Osteoblast (primary cell): ENCODE measurements at regions not wholly inside any gene's neighbourhood (a gene's known extent, or its start where the extent isn't known, plus 50 kb on each side); places are given as distances from the start of the nearest gene placed in this dataset.

Experiments used
- DNase-seq: peaks from one replicate; pipeline ENCODE4 v3.0.0; 2011; ENCODE audit warnings: low spot score, mixed read lengths; ENCODE audit not compliant: insufficient read length; ENCODE audit errors: missing footprints
- H2AFZ ChIP-seq: 2 replicates; pipeline ENCODE4 v1.6.0; 2011; ENCODE audit warnings: mild to moderate bottlenecking, low read length
- H3K27ac ChIP-seq: 2 replicates; pipeline ENCODE4 v1.5.1; 2011; ENCODE audit warnings: mild to moderate bottlenecking, low read depth, low read length, moderate library complexity
- H3K27me3 ChIP-seq: 2 replicates; pipeline ENCODE4 v1.6.0; 2012; ENCODE audit warnings: mild to moderate bottlenecking, control low read depth, inconsistent platforms, low read length, moderate library complexity; ENCODE audit not compliant: insufficient read depth
- H3K36me3 ChIP-seq: 2 replicates; pipeline ENCODE4 v1.5.1; 2011; ENCODE audit warnings: mild to moderate bottlenecking, low read length, control low read depth, moderate library complexity; ENCODE audit not compliant: insufficient read depth
- H3K4me1 ChIP-seq: 2 replicates; pipeline ENCODE4 v1.5.1; 2011; ENCODE audit warnings: mild to moderate bottlenecking, low read length, control low read depth, moderate library complexity; ENCODE audit not compliant: insufficient read depth
- H3K4me2 ChIP-seq: 2 replicates; pipeline ENCODE4 v1.6.0; 2011; ENCODE audit warnings: mild to moderate bottlenecking, low read length; ENCODE audit not compliant: insufficient read depth
- H3K4me3 ChIP-seq: fragments of 200-600 bp; sonication (generic); 3 replicates; pipeline ENCODE4 v1.5.1; 2012; ENCODE audit warnings: mild to moderate bottlenecking, low read length, inconsistent platforms; ENCODE audit not compliant: insufficient read depth
- H3K79me2 ChIP-seq: 2 replicates; pipeline ENCODE4 v1.6.0; 2012; ENCODE audit warnings: mild to moderate bottlenecking, low read length, control low read depth, inconsistent platforms; ENCODE audit not compliant: insufficient read depth
- H3K9me3 ChIP-seq: 2 replicates; pipeline ENCODE4 v1.5.1; 2011; ENCODE audit warnings: low read depth, low read length, control low read depth
- H4K20me1 ChIP-seq: 2 replicates; pipeline ENCODE4 v1.6.0; 2012; ENCODE audit warnings: mild to moderate bottlenecking, low read length, control low read depth; ENCODE audit not compliant: insufficient read depth
- CTCF ChIP-seq: IDR thresholded peaks from 2 replicates; pipeline ENCODE4 v1.5.1; 2011; ENCODE audit warnings: mild to moderate bottlenecking, low read depth, low read length, moderate library complexity; ENCODE audit errors: extremely low read depth

- TF ChIP-seq CTCF, result no peak
- H3K27me3 ChIP-seq, result peaks cover 19% of the 10 kb centered on the region
- H3K9me3 ChIP-seq, result no peaks in the 10 kb centered on the region
- H3K4me1 ChIP-seq, result no peaks in the 10 kb centered on the region
- H2AFZ ChIP-seq, result no peak overlapping the region
- no peak for DNase-seq
- H3K4me2 ChIP-seq, result no peak overlapping the region
- no peaks in the 10 kb centered on the region for H3K79me2 ChIP-seq
- no peak overlapping the region for H3K27ac ChIP-seq
- no peak overlapping the region for H3K4me3 ChIP-seq
- H4K20me1 ChIP-seq, result no peaks in the 10 kb centered on the region
- H3K36me3 ChIP-seq, result no peaks in the 10 kb centered on the region
Observed at GRCh38 chr7:369476-370258, 79.7 kb downstream of the FOXL3 start.

- no peaks in the 10 kb centered on the region for H3K79me2 ChIP-seq
- no peak for DNase-seq
- H3K27me3 ChIP-seq, result peaks cover 20% of the 10 kb centered on the region
- no peaks in the 10 kb centered on the region for H3K36me3 ChIP-seq
- no peaks in the 10 kb centered on the region for H3K4me1 ChIP-seq
- no peaks in the 10 kb centered on the region for H3K9me3 ChIP-seq
- H3K27ac ChIP-seq, result no peak overlapping the region
- no peak for TF ChIP-seq CTCF
- H2AFZ ChIP-seq, result no peak overlapping the region
- H3K4me2 ChIP-seq, result no peak overlapping the region
- no peaks in the 10 kb centered on the region for H4K20me1 ChIP-seq
- no peak overlapping the region for H3K4me3 ChIP-seq
Observed at GRCh38 chr7:370259-370625, 80.3 kb downstream of the FOXL3 start.

- Histone ChIP-seq H3K4me1 (no peaks in the 10 kb centered on the region), H3K4me3 (no peak overlapping the region), H3K36me3 (no peaks in the 10 kb centered on the region), H3K27ac (no peak overlapping the region), H3K4me2 (no peak overlapping the region), H3K27me3 (peaks cover 20% of the 10 kb centered on the region), H3K79me2 (no peaks in the 10 kb centered on the region), H2AFZ (no peak overlapping the region), H3K9me3 (no peaks in the 10 kb centered on the region), H4K20me1 (no peaks in the 10 kb centered on the region)
- TF ChIP-seq CTCF, result no peak
- DNase-seq, result no peak
Observed at GRCh38 chr7:370775-371118, 80.8 kb downstream of the FOXL3 start.

- peaks cover 20% of the 10 kb centered on the region for H3K27me3 ChIP-seq
- H3K4me2 ChIP-seq, result no peak overlapping the region
- H3K4me1 ChIP-seq, result no peaks in the 10 kb centered on the region
- H3K79me2 ChIP-seq, result no peaks in the 10 kb centered on the region
- no peak overlapping the region for H3K4me3 ChIP-seq
- H2AFZ ChIP-seq, result no peak overlapping the region
- no peaks in the 10 kb centered on the region for H3K36me3 ChIP-seq
- no peaks in the 10 kb centered on the region for H3K9me3 ChIP-seq
- DNase-seq, result peak; percentile 92
- no peak for TF ChIP-seq CTCF
- no peaks in the 10 kb centered on the region for H4K20me1 ChIP-seq
- no peak overlapping the region for H3K27ac ChIP-seq
Observed at GRCh38 chr7:371119-371778, 81.3 kb downstream of the FOXL3 start.
